ENCODE measurements at regions not wholly inside any gene's neighbourhood (a gene's known extent, or its start where the extent isn't known, plus 50 kb on each side); places are given as distances from the start of the nearest gene placed in this dataset.
A peak's percentile ranks its signal among the peaks of the same experiment; 100 is the strongest.
"Not testable (repeated sequence)": the region's sequence is repeated elsewhere in the genome, so short reads cannot be mapped to it uniquely, and the experiment has no call there.

- H3K4me3 ChIP-seq, result no peak overlapping the region
- H3K4me1 ChIP-seq, result no peaks in the 10 kb centered on the region
- no peaks in the 10 kb centered on the region for H3K27me3 ChIP-seq
- H3K36me3 ChIP-seq, result no peaks in the 10 kb centered on the region
- no peak overlapping the region for H3K27ac ChIP-seq
- DNase-seq, result no peak
- no peaks in the 10 kb centered on the region for H3K9me3 ChIP-seq (replicated peaks)
These were observed 54.4 kb upstream of the LGR5 start for GRCh38 chr12:71385155-71385554.

- H3K27ac ChIP-seq; H3K4me3 ChIP-seq; H3K36me3 ChIP-seq; DNase-seq; H3K27me3 ChIP-seq; H3K4me1 ChIP-seq; H3K9me3 ChIP-seq (replicated peaks): not testable (repeated sequence)
These were observed 62.8 kb upstream of the LGR5 start for GRCh38 chr12:71376711-71377355.

- no peak overlapping the region for H3K27ac ChIP-seq
- DNase-seq, result peak in 1 of 2 experiments; percentile 12
- no peaks in the 10 kb centered on the region for H3K36me3 ChIP-seq
- H3K4me3 ChIP-seq, result no peak overlapping the region
- no peaks in the 10 kb centered on the region for H3K27me3 ChIP-seq
- H3K9me3 ChIP-seq (replicated peaks), result no peaks in the 10 kb centered on the region
- no peaks in the 10 kb centered on the region for H3K4me1 ChIP-seq
These were observed 68.5 kb upstream of the LGR5 start for GRCh38 chr12:71371122-71371521.

- Histone ChIP-seq H3K36me3 (no peaks in the 10 kb centered on the region), H3K4me3 (no peak overlapping the region), H3K27ac (no peak overlapping the region), H3K27me3 (no peaks in the 10 kb centered on the region), H3K4me1 (0 out of 2 replicates have a peak, but pooled peaks cover 3% of the 10 kb centered on the region), H3K9me3 (replicated peaks) (no peaks in the 10 kb centered on the region)
- DNase-seq, result no peak
These were observed 79.6 kb upstream of the LGR5 start for GRCh38 chr12:71360013-71360412.

GRCh38 chr12:71356569-71356968, 83.0 kb upstream of the LGR5 start:
- Histone ChIP-seq H3K36me3 (no peaks in the 10 kb centered on the region), H3K4me1 (0 out of 2 replicates have a peak, but pooled peaks cover 3% of the 10 kb centered on the region), H3K9me3 (replicated peaks) (no peaks in the 10 kb centered on the region), H3K4me3 (no peak overlapping the region), H3K27me3 (no peaks in the 10 kb centered on the region), H3K27ac (no peak overlapping the region)
- no peak for DNase-seq

GRCh38 chr12:71354871-71355270, 84.7 kb upstream of the LGR5 start:
- no peak overlapping the region for H3K4me3 ChIP-seq
- H3K27me3 ChIP-seq, result no peaks in the 10 kb centered on the region
- no peaks in the 10 kb centered on the region for H3K9me3 ChIP-seq (replicated peaks)
- 0 out of 2 replicates have a peak, but pooled peaks cover 3% of the 10 kb centered on the region for H3K4me1 ChIP-seq
- H3K36me3 ChIP-seq, result no peaks in the 10 kb centered on the region
- no peak for DNase-seq
- H3K27ac ChIP-seq, result no peak overlapping the region

GRCh38 chr12:71353607-71354006, 86.0 kb upstream of the LGR5 start:
- H3K9me3 ChIP-seq (replicated peaks), result no peaks in the 10 kb centered on the region

GRCh38 chr12:71349950-71350349, 89.6 kb upstream of the LGR5 start:
- H3K4me3 ChIP-seq, result no peak overlapping the region
- H3K27ac ChIP-seq, result no peak overlapping the region
- no peaks in the 10 kb centered on the region for H3K9me3 ChIP-seq (replicated peaks)
- no peaks in the 10 kb centered on the region; the same call in 1 of the 2 replicates for H3K27me3 ChIP-seq
- H3K4me1 ChIP-seq, result no peaks in the 10 kb centered on the region
- H3K36me3 ChIP-seq, result no peaks in the 10 kb centered on the region
- no peak for DNase-seq

More at GRCh38 chr12:71353607-71354006, 86.0 kb upstream of the LGR5 start:
- Histone ChIP-seq H3K36me3 (no peaks in the 10 kb centered on the region), H3K4me3 (no peak overlapping the region), H3K27ac (no peak overlapping the region), H3K4me1 (0 out of 2 replicates have a peak, but pooled peaks cover 3% of the 10 kb centered on the region), H3K27me3 (no peaks in the 10 kb centered on the region)
- DNase-seq, result no peak

GRCh38 chr12:71338933-71339332, 100.7 kb upstream of the LGR5 start:
- H3K4me3 ChIP-seq, result no peak overlapping the region
- no peak for DNase-seq
- H3K4me1 ChIP-seq, result no peaks in the 10 kb centered on the region
- no peak overlapping the region for H3K27ac ChIP-seq
- no peaks in the 10 kb centered on the region for H3K27me3 ChIP-seq
- no peaks in the 10 kb centered on the region for H3K9me3 ChIP-seq (replicated peaks)
- H3K36me3 ChIP-seq, result no peaks in the 10 kb centered on the region

- no peak for DNase-seq
- Histone ChIP-seq H3K36me3 (no peaks in the 10 kb centered on the region), H3K27me3 (no peaks in the 10 kb centered on the region), H3K9me3 (replicated peaks) (no peaks in the 10 kb centered on the region), H3K4me3 (no peak overlapping the region), H3K27ac (no peak overlapping the region), H3K4me1 (no peaks in the 10 kb centered on the region)
These were observed 103.7 kb upstream of the LGR5 start for GRCh38 chr12:71335963-71336257.

GRCh38 chr12:71335151-71335962, 104.2 kb upstream of the LGR5 start:
- DNase-seq, result no peak
- no peaks in the 10 kb centered on the region for H3K36me3 ChIP-seq
- no peaks in the 10 kb centered on the region for H3K4me1 ChIP-seq
- H3K9me3 ChIP-seq (replicated peaks), result no peaks in the 10 kb centered on the region
- H3K4me3 ChIP-seq, result no peak overlapping the region
- no peaks in the 10 kb centered on the region for H3K27me3 ChIP-seq
- H3K27ac ChIP-seq, result no peak overlapping the region

- H3K27ac ChIP-seq, result no peak overlapping the region
- no peak overlapping the region for H3K4me3 ChIP-seq
- no peaks in the 10 kb centered on the region for H3K4me1 ChIP-seq
- no peaks in the 10 kb centered on the region for H3K36me3 ChIP-seq
- no peak for DNase-seq
- no peaks in the 10 kb centered on the region for H3K27me3 ChIP-seq
- no peaks in the 10 kb centered on the region for H3K9me3 ChIP-seq (replicated peaks)
These were observed 106.2 kb upstream of the LGR5 start for GRCh38 chr12:71333418-71333817.

- no peaks in the 10 kb centered on the region for H3K36me3 ChIP-seq
- no peaks in the 10 kb centered on the region for H3K27me3 ChIP-seq
- no peaks in the 10 kb centered on the region for H3K9me3 ChIP-seq (replicated peaks)
- H3K4me3 ChIP-seq, result no peak overlapping the region
- no peaks in the 10 kb centered on the region for H3K4me1 ChIP-seq
- no peak overlapping the region for H3K27ac ChIP-seq
- no peak for DNase-seq
These were observed 109.6 kb upstream of the LGR5 start for GRCh38 chr12:71329956-71330355.

GRCh38 chr12:71321531-71321930, 118.1 kb upstream of the LGR5 start:
- H3K27me3 ChIP-seq, result no peaks in the 10 kb centered on the region
- H3K4me3 ChIP-seq, result no peak overlapping the region
- H3K4me1 ChIP-seq, result no peaks in the 10 kb centered on the region
- H3K27ac ChIP-seq, result no peak overlapping the region
- H3K36me3 ChIP-seq, result no peaks in the 10 kb centered on the region
- H3K9me3 ChIP-seq (replicated peaks), result peaks cover 7% of the 10 kb centered on the region; the same call in 1 of the 2 replicates
- DNase-seq, result no peak

- no peaks in the 10 kb centered on the region for H3K4me1 ChIP-seq
- H3K27me3 ChIP-seq, result no peaks in the 10 kb centered on the region
- H3K9me3 ChIP-seq (replicated peaks), result peaks cover 7% of the 10 kb centered on the region; the same call in 1 of the 2 replicates
- H3K36me3 ChIP-seq, result no peaks in the 10 kb centered on the region
- no peak overlapping the region for H3K27ac ChIP-seq
- DNase-seq, result no peak
- H3K4me3 ChIP-seq, result no peak overlapping the region
These were observed 118.5 kb upstream of the LGR5 start for GRCh38 chr12:71321130-71321529.

All from SJCRH30 (cell line).